BLaER1 treated with 17β-estradiol and CSF1 and Interleukin-3, amounts not matched to agents 10 nM and 100 nM (cell line): ENCODE measurements at regions not wholly inside any gene's neighbourhood (a gene's known extent, or its start where the extent isn't known, plus 50 kb on each side); places are given as distances from the start of the nearest gene placed in this dataset.
A peak's percentile ranks its signal among the peaks of the same experiment; 100 is the strongest.

Source experiments
- H3K27ac ChIP-seq, 11 experiments: shearing (Covaris generic); formaldehyde crosslinking; 2 replicates each; pipeline ENCODE4 v1.8.1; 2022
- H3K27me3 ChIP-seq, 11 experiments: shearing (Covaris generic); formaldehyde crosslinking; 2 replicates each; pipeline ENCODE4 v1.8.1; 2022
- H3K36me3 ChIP-seq, 11 experiments: shearing (Covaris generic); formaldehyde crosslinking; 2 replicates each; pipeline ENCODE4 v1.8.1; 2022
- H3K4me1 ChIP-seq, 10 experiments: shearing (Covaris generic); formaldehyde crosslinking; 2 replicates each; pipeline ENCODE4 v1.8.1; 2022
- H3K4me2 ChIP-seq, 11 experiments: shearing (Covaris generic); formaldehyde crosslinking; 2 replicates each; pipeline ENCODE4 v1.8.1; 2022
- H3K4me3 ChIP-seq, 10 experiments: shearing (Covaris generic); formaldehyde crosslinking; 2 replicates each; pipeline ENCODE4 v1.8.1; 2022
- H3K9ac ChIP-seq, 11 experiments: shearing (Covaris generic); formaldehyde crosslinking; 2 replicates each; pipeline ENCODE4 v1.8.1; 2022
- H3K9me3 ChIP-seq, 11 experiments: shearing (Covaris generic); formaldehyde crosslinking; replicated peaks in 1 of 11; 2 replicates each; pipeline ENCODE4 v1.8.1; 2022
- H4K20me1 ChIP-seq, 11 experiments: shearing (Covaris generic); formaldehyde crosslinking; 2 replicates each; pipeline ENCODE4 v1.8.1; 2022
- Cebpa-rat ChIP-seq, 11 experiments: shearing (Covaris generic); IDR thresholded peaks; 2 replicates each; pipeline ENCODE4 v1.8.1; 2022

DNA sequence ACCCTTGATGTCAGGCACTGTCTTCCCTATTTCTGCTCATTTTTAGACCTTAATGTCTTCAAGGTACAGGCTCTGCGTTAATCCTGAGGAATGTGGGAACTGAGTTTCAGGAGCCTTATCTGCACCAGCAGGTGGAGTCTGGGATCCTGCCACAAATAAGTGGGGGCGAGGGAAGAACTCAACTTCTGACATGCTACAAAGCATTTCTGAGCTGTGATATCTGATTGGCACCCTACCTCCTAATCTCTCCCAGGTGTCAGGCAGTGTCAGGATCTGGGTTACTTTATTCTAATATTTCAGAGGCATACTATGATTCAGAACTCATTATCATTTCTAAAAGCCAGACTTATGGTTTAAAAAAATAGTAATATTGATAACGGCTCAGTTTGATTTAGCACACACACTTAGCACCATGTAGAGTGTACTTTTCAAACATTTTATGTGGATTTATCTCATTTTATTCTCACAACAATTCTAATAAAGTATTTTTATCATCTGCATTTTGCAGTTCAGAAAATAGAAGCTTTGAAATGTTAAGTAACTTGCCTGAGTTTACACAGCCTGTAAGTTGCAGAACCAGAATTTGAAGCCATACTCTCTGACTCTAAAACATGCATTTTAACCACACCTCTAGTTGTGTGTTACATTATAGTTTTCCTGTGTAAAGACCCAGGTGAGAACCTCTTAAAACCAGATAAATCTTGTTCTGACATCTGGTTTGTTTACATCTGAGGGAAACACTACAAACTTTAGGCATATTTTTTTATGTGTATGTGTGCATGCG, 358.6 kb downstream of the TDRD3 start:
- no peaks in the 10 kb centered on the region for H3K9me3 ChIP-seq
- no peak for TF ChIP-seq Cebpa-rat (IDR thresholded peaks at IDR 0.05)
- H3K4me1 ChIP-seq, result 0 out of 20 replicates have a peak, but pooled peaks cover 0 to 6% (median 0%) of the 10 kb centered on the region in 10 experiments
- no peaks in the 10 kb centered on the region for H3K27me3 ChIP-seq
- no peaks in the 10 kb centered on the region for H4K20me1 ChIP-seq
- no peak overlapping the region for H3K9ac ChIP-seq
- H3K36me3 ChIP-seq, result no peaks in the 10 kb centered on the region
- H3K27ac ChIP-seq, result no peak overlapping the region
- H3K4me3 ChIP-seq, result no peak overlapping the region
- H3K4me2 ChIP-seq, result no peak overlapping the region

DNA sequence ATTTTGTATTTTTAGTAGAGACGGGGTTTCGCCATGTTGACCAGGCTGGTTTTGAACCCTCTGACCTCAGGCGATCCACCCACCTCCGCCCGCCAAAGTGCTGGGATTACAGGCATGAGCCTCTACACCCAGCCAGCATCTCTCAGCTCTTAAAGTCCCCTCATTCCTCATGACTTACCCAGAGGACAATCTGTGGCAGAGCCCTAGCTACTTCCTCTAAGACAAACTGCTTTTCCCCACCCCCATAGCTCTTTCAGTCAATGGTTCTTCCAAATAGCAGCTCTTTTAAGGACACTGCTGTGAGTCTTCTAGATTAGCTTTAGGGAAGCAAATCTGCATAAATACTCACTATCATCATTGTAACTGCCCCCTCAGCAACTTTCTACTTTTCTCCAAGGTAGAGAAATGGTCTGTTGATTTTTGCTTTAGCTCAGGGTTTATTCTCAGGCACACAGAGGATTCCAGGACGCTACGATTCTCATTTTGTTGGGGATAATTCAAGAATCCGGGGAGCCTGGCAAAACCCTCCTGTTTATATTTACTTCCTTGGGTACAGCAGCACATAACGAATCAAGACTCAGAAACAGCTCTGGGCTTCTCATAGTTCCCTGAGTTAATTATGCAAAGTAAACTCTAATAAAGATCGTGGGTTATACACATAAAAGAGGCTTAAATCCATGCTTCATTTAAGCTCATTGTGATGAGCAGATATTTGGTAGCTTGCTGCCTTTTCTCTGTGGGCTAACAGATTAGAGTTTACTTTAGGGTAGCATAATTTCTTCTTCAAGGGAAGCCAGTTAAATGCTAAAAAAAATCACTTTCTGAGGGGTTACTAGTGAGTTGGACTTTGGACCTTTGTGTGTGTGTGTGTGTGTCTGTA, 357.4 kb downstream of the TDRD3 start:
- H3K9ac ChIP-seq, result no peak overlapping the region
- H3K27ac ChIP-seq, result no peak overlapping the region
- H3K4me3 ChIP-seq, result no peak overlapping the region
- no peaks in the 10 kb centered on the region for H4K20me1 ChIP-seq
- H3K4me2 ChIP-seq, result no peak overlapping the region
- TF ChIP-seq Cebpa-rat (IDR thresholded peaks at IDR 0.05), result no peak
- H3K27me3 ChIP-seq, result no peaks in the 10 kb centered on the region
- H3K36me3 ChIP-seq, result no peaks in the 10 kb centered on the region
- H3K4me1 ChIP-seq, result 0 out of 20 replicates have a peak, but pooled peaks cover 0 to 6% (median 0%) of the 10 kb centered on the region in 10 experiments
- H3K9me3 ChIP-seq, result no peaks in the 10 kb centered on the region

DNA sequence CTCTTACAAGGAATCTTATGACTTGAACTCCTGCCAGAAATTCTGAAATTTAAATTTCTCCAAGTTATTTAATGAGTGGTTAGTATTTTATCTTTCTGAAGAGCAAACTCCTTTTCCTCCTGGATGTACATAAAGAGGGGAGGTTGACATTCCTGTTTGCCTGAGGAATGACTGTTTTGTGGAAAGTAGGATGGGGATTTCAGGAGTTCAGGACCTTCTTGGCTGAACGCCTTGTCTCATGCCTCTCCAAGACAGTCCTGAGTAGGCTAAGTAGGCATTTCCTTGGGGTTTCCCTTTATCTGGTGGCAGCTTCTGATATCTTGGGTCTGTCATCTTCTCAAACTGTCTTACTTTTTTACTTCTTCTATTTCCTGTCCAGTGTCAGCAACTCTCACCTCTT, 356.6 kb downstream of the TDRD3 start:
- Histone ChIP-seq H3K9me3 (no peaks in the 10 kb centered on the region), H3K9ac (no peak overlapping the region), H3K27me3 (no peaks in the 10 kb centered on the region), H3K4me2 (no peak overlapping the region), H3K4me1 (0 out of 20 replicates have a peak, but pooled peaks cover 0 to 6% (median 0%) of the 10 kb centered on the region in 10 experiments), H3K27ac (no peak overlapping the region), H3K36me3 (no peaks in the 10 kb centered on the region), H3K4me3 (no peak overlapping the region), H4K20me1 (no peaks in the 10 kb centered on the region)
- TF ChIP-seq Cebpa-rat (IDR thresholded peaks at IDR 0.05), result no peak

- no peak overlapping the region for H3K9ac ChIP-seq
- H3K27me3 ChIP-seq, result no peaks in the 10 kb centered on the region
- H3K4me3 ChIP-seq, result no peak overlapping the region
- H3K9me3 ChIP-seq, result peaks cover 0 to 12% (median 0%) of the 10 kb centered on the region in 11 experiments; a peak in 5 of 22 replicates
- no peaks in the 10 kb centered on the region for H4K20me1 ChIP-seq
- H3K27ac ChIP-seq, result no peak overlapping the region
- no peak for TF ChIP-seq Cebpa-rat (IDR thresholded peaks at IDR 0.05)
- H3K4me2 ChIP-seq, result no peak overlapping the region
- no peaks in the 10 kb centered on the region for H3K36me3 ChIP-seq
- H3K4me1 ChIP-seq, result peaks cover 0 to 8% (median 0%) of the 10 kb centered on the region in 10 experiments; a peak in 3 of 20 replicates
These were observed 348.3 kb downstream of the TDRD3 start for GRCh38 chr13:60745343-60745742.

GRCh38 chr13:60733933-60734332, 336.9 kb downstream of the TDRD3 start:
- H3K4me3 ChIP-seq, result no peak overlapping the region
- H3K27me3 ChIP-seq, result no peaks in the 10 kb centered on the region
- no peaks in the 10 kb centered on the region for H3K9me3 ChIP-seq
- H3K27ac ChIP-seq, result no peak overlapping the region
- no peak for TF ChIP-seq Cebpa-rat (IDR thresholded peaks at IDR 0.05)
- no peak overlapping the region for H3K9ac ChIP-seq
- H4K20me1 ChIP-seq, result no peaks in the 10 kb centered on the region
- no peaks in the 10 kb centered on the region for H3K36me3 ChIP-seq
- H3K4me2 ChIP-seq, result no peak overlapping the region
- H3K4me1 ChIP-seq, result peaks cover 0 to 5% (median 0%) of the 10 kb centered on the region in 10 experiments; a peak in 3 of 20 replicates

- no peak for TF ChIP-seq Cebpa-rat (IDR thresholded peaks at IDR 0.05)
- Histone ChIP-seq H4K20me1 (no peaks in the 10 kb centered on the region), H3K9me3 (no peaks in the 10 kb centered on the region), H3K9ac (no peak overlapping the region), H3K36me3 (no peaks in the 10 kb centered on the region), H3K27ac (no peak overlapping the region), H3K4me2 (no peak overlapping the region), H3K4me1 (no peaks in the 10 kb centered on the region), H3K27me3 (no peaks in the 10 kb centered on the region), H3K4me3 (no peak overlapping the region)
These were observed 330.1 kb downstream of the TDRD3 start for GRCh38 chr13:60727140-60727539.

DNA sequence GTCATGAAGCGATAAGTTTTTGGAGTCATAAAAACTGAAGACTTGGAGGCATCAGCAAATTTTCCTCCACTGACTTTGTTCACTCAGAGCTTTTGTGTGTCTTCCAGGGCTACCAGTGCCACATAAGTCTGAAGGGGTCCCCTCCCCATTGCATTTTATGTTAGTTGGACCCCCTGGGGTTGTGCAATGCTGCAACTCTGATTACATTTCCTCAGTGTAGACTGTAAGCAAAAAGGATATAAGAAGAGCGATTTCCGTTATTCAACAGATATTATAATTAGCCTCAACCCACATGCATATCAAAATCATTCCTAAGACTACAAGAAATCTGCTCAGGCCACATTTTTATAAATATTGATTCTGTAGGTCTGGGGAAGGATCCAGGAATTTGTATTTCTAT, 324.0 kb downstream of the TDRD3 start:
- no peaks in the 10 kb centered on the region for H3K4me1 ChIP-seq
- no peaks in the 10 kb centered on the region for H4K20me1 ChIP-seq
- H3K4me2 ChIP-seq, result no peak overlapping the region
- H3K36me3 ChIP-seq, result no peaks in the 10 kb centered on the region
- no peak for TF ChIP-seq Cebpa-rat (IDR thresholded peaks at IDR 0.05)
- H3K9ac ChIP-seq, result no peak overlapping the region
- no peak overlapping the region for H3K4me3 ChIP-seq
- no peak overlapping the region for H3K27ac ChIP-seq
- no peaks in the 10 kb centered on the region for H3K9me3 ChIP-seq
- no peaks in the 10 kb centered on the region for H3K27me3 ChIP-seq

DNA sequence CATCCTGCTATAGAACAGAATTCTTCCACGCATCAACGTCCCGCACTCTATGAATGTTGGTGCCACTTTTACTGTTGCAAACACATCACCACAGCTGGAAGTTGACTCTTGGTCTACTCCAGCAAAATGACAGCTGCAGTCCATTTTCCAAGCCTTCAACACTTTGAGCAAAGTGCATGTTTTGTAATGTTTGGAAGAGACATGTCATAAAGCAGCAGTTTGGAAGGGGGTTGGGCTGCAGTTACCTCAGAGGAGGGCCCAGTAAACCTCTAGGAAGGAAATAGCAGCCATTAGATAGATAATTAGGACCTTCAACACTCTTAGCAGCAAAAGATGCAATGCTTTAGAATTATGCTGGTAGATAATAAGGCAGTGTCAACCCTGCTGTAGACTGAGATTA, 323.6 kb downstream of the TDRD3 start:
- Histone ChIP-seq H3K36me3 (no peaks in the 10 kb centered on the region), H3K9me3 (no peaks in the 10 kb centered on the region), H3K9ac (no peak overlapping the region), H3K27me3 (no peaks in the 10 kb centered on the region), H3K27ac (no peak overlapping the region), H4K20me1 (no peaks in the 10 kb centered on the region), H3K4me1 (no peaks in the 10 kb centered on the region), H3K4me3 (no peak overlapping the region), H3K4me2 (no peak overlapping the region)
- TF ChIP-seq Cebpa-rat (IDR thresholded peaks at IDR 0.05), result no peak

DNA sequence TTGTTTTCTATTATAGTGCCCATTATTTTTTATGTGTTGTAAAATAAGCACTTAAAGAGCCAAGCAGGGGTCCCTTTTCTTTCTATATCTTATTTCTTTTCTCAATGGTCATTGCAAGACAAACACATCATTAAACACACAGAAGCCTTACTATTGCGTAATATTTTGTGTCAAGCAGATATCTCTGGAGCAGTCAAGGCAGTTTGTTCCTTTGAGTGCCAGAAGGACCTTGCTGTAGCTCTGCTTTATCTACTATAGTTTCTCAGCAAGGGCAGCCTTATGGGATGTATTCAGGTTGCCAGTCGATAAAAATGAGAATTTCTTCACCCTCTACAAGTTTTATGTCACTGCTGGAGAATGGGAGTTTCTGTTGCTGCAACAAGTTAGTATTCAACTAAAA, 319.3 kb downstream of the TDRD3 start:
- TF ChIP-seq Cebpa-rat (IDR thresholded peaks at IDR 0.05), result peak; percentile 29 to 96 (median 88); a peak in 17 of 22 replicates
- Histone ChIP-seq H3K9me3 (no peaks in the 10 kb centered on the region), H3K9ac (no peak overlapping the region), H3K4me1 (no peaks in the 10 kb centered on the region), H3K36me3 (no peaks in the 10 kb centered on the region), H3K4me2 (no peak overlapping the region), H4K20me1 (no peaks in the 10 kb centered on the region), H3K27me3 (no peaks in the 10 kb centered on the region), H3K4me3 (no peak overlapping the region), H3K27ac (no peak overlapping the region)
